ENCODE measurements at regions not wholly inside any gene's neighbourhood (a gene's known extent, or its start where the extent isn't known, plus 50 kb on each side); places are given as distances from the start of the nearest gene placed in this dataset.

DNA sequence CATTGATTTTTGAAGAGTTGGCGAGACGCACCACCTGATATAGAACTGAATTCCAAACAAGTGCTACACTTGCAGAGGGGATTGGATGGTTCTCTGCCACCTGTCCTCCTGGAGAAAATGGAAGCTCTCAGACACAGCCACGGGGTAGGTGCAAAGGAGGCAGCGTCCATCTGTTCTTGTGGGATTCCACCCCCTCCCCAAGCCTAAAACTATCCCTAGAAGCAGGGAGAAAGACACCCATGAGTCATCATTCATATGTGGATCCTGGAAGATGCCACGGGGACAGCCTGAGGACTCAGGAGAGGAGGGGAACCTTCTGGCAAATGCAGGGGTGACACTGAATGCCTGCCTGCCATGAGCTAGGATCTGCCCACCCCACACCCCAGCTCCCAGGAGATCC, 171.3 kb upstream of the CST7 start:
- no peak for DNase-seq (ENCODE audit: low read depth in 2 of 2)

DNA sequence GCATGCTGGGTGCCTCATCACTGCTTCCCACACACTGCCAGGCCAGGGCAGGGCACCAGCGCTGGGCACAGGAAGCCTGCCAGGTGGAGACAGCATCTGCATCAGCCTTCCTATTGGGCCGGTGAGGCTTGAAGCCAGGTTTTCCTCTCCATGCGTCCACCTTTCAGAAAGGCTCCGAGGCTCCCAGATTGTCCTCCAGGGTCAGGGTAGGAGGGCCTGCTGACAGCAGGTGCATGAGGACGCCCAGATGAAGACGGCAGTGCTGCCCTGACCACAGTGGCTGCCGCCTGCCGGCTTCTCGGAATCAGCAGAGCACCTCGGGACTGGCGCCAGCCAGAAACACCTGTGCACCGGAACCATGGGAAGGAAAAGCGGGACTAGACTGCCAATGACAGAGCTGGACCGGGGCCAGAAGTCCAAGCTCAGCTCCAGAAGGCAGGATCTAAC, 170.5 kb upstream of the CST7 start:
- DNase-seq (ENCODE audit: low read depth in 2 of 2), result no peak

DNA sequence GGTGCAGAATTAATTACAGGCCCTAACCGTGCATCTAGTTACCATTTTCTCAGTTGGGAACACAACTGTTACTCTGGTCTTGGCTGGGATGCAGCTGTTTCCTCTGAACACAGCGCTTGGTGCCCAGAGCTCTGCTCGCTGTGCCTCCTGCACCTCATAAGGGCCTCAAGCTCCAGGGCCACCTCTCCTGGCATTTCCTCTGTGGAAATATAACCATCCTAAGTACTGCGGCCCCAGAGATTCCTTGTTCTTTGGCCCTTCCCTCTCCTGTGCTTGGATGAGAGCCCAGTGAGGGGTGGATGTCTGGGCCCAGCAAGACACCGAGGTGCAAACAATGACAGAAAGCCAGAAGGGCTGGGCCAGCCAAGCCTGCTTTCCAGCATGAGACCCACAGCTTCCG, 169.9 kb upstream of the CST7 start:
- DNase-seq (ENCODE audit: low read depth in 2 of 2), result no peak

DNA sequence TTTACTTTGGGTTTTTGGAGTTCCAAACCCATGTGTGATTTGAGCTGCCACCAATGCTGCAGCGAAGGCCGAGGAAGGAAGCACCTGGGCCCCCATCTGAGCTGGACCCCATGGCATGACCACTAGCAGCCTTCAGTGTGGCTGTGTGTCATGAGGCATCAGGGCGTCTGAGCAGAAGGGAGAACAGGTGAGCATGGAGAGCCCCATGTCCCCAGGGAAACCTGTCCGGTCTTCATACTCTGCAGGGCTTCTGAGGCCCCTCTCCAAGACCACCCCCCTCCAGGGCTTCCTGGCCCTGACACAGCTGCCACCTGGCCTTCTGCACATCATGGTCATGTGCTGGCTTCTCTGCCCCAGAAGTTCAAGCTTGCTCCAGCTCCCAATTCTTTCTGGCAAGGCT, 169.1 kb upstream of the CST7 start:
- DNase-seq (ENCODE audit: low read depth in 2 of 2), result no peak

DNA sequence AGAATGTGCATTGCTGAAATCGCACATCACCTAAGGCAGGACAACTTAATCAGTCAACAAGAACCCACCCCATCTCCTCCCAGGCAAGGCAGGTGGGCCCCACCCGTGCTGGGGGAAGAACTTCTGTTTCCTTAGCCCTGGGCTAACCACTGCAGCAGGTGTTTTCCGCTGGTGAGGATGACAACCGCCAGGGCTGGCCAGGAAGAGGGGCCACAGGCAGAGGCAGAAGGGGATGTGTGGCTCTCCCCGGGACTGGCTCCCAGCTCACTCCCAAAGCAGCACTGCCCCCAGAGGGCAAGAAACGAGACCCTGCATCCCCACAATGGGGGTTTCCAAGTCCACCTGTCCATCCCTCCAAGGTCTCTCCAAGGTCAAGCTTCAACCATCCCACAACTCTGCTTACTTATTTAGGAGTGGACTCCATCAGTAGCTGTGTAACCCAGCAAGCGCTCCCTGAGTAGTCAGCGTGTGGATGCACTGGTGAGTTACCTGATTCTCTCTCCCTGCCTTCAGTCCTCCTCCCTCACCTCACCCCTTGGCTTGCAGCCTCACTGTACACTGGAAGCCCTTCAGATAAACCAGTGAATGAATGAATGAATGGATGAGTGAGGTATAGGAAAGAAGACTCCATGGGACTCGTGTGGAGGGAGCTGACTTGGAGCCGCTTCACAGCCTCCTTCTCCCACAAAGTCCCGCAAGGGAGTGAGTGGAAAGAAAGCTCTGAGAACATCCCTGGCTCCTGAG, 168.2 kb upstream of the CST7 start:
- no peak for DNase-seq (ENCODE audit: low read depth in 2 of 2)

DNA sequence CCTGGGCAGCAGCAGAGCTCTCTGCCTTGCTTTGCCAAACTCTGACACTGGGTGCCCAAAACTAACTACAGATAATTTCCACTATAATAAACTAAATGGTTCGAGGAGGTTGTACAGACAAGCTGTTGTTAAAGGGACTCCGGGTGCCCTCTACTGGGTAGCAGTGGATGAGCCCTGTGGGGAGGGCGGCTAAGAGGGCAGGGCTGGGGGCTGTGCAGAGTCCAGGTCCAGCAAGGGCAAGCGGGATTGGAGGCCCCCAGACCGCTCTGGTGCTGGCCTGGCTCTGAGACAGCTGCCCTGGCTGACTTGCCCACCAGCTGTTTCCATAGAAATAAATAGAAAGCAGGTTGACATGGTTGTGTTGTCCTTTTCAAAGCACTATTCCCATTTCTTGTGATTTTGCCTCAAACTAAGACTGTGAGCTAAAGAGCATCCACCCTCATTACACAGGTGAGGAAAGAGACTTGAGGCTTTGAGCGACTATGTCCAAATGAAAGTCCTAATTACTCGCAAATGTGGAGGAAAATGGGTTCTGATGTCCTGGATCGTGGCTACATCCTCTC, 167.6 kb upstream of the CST7 start:
- no peak for DNase-seq (ENCODE audit: low read depth in 2 of 2)

DNA sequence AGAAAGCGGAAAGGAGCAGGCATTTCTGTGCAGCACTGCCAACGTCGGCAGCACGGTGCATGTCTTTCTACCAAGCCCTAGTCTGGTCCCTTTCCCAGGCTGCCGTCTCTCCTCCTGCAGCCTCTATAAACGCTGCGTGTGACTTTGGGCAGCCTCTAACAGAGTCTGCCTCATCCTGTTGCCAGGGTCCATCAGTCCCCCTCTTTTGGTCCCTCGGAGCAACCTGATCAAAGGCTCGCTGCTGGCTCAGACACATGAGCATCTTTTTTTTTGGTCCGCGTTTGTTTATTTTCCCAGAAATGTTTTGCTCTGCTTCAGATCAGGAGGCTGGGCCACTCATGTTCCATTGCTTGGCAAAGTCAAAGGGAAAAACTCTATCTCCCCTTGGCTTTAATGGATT, 166.8 kb upstream of the CST7 start:
- no peak for DNase-seq (ENCODE audit: low read depth in 2 of 2)

DNA sequence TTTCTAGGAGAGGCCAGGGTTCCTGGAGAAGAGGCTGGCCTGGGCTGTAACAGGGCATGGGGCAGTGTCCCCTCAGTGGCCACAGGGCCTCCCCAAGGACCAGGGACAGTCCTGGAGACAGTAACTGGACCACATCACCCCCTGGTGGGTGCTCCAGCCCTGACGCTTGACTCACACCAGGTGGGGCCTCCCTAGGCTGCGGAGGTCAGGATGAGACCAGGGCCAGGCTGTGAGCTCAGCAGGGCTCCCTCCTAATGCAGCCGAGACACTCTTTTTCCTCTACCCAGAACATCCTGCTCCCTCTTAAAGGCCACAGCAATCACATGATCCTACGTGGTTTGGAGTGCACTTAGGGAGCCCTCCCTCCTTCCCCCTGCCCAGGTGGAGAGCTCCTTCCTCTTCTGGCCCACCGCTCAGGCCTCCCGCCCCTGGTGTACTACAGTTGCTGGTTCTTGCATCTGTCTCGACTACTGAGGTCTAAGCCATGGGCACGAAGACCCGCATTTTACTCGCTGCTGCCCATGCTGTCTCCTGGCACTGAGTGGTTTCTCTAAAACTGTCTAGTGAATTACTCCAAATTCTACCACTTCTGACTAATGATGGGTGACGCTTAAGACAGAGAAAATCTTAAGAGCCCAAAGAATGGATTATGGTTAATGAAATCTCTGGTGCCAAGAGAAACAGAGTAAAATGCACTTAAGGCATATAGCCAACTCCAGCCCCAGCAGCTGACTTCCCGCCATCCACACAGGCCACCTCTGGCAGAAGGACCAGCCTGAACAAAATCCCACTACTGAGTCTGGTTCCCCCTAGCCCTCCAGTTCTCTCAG, 166.1 kb upstream of the CST7 start:
- DNase-seq (ENCODE audit: low read depth in 2 of 2), result no peak

DNA sequence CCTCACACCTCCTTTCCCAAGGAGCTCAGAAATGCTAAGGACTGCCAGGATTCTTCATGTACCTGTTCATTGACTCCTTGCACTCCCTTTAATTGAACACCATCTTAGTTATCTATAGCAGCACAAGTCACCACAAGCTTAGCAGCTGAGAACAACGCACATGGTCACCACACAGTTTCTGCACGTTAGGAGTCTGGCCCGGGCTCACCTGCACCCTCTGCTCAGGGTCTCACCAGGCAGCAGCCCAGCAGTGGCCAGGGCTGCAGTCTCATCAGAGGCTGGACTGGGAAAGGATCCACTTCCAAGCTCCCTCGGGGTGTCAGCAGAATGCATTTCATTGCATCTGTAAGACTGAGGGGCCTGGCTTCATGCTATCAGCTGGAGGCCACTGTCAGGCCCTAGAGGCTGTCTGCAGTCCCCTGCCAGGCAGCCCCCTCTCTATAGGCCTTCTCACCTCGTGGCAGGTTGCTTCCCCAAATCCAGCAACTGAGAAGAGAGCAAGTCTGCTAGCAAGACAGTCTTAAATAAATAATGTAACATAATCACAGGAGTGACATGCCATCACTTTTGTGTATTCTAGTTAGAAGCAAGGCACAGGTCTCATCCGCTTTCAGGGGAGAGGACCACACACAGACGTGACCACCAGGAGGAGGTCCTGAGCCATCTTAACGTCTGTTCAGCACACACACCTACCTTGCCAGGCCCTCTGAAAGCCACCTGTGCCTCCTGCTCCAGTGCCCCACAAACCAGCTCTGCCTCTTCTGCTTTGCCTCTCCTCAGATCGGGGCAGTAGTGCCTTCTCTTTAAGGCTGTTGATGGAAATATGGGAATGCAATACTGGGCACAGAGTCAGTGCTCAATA, 165.2 kb upstream of the CST7 start:
- no peak for DNase-seq (ENCODE audit: low read depth in 2 of 2)

DNA sequence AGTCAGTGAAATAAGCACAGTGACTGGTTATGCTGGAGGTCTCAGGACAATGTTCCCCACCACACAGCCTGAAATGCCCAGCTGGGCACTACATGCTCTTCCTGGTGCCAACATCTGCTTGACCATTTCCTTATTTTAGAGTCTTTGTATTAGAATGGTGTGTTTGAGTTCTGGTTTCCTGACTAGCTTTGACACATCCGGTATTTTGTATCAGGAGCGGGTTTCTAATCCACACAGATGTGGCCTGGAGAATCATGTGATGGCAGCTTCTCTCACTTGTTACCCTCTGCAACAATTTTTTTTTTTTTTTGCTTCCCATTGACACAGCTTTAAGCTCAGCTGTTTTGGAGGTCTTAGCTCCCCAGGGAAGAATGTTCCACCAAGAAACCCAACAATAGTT, 164.5 kb upstream of the CST7 start:
- DNase-seq (ENCODE audit: low read depth in 2 of 2), result no peak

DNA sequence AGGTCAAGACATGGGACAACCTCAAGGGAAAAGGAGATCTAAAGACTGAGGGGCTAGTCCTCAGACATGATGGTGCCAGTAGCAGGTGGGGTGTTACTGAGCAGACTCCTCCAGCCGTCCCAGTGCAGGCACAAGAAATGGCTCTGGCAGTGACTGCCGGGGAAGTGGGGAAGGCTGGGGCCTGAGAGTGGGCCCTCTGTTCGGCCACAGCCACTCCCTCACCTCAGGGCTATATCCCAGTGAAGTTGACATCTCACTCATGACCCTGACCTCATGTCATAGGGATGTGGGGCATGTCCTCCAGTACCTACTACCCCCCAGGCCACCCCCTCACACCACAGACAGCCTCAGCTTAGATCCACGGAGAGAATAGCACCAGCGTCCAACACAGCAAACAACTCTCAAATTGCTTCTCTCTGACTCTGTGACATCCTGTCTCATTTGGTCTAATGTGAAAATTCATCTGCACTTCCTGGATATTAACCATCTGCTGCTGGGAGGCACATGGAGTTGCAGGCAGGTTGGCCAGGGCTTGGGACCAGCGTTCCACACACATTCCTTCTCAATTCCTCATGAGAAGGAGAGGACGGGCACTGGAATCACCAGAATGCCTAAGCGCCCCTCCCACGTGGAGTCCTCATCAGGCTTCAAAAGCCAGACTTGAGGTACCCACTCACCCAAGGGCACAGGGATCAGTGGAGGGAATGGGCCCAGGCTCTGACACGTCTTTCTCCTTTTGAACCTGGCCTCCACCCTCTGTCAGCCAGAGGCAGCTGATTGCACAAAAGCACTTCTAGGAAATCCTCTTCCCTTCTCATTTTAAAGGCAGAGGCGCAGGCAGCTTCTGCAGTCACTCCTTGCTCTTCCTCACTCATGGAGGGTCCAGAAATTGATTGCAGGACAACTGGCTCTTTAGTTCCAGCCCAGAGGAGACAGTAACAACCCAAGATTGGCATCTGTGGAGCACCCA, 163.6 kb upstream of the CST7 start:
- no peak for DNase-seq (ENCODE audit: low read depth in 2 of 2)

DNA sequence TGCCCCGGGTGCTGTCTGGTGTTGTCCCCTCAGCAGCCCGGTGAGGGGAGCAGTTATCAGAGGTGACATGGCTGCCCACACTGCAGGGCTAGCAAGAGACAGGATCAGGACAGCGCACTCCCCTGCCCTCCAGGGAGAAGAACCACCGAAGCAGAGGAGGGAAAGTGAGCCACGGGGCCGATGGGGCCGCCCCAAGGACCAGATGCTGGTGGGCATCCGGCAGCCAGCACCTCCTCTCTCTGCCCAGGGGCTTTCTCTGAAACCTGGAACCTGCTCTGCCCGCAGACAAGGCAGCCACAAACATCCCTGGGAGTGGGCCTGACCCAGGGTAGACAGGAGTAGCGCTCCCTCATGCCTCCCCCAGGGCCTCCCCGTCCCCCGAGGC, 163.0 kb upstream of the CST7 start:
- no peak for DNase-seq (ENCODE audit: low read depth in 2 of 2)

DNA sequence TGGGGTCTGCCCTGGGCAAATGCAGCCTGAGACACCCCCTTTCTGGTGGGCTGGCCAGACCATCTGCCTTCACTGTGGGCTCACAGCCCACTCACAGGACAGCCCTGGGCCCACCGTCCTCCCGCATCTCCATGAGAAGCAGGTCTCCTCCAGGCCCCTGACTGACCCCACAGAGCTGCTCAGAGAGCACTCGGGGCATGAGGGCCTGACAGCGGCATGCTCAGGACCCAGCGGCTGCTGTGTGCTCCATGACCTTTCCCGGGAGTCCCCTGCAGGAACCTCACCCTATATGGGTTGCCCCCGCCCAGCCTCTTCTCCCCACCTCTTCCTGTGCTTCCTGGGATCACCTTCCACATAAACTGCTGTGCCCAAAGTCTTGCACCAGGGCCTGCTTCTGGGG, 162.4 kb upstream of the CST7 start:
- no peak for DNase-seq (ENCODE audit: low read depth in 2 of 2)

DNA sequence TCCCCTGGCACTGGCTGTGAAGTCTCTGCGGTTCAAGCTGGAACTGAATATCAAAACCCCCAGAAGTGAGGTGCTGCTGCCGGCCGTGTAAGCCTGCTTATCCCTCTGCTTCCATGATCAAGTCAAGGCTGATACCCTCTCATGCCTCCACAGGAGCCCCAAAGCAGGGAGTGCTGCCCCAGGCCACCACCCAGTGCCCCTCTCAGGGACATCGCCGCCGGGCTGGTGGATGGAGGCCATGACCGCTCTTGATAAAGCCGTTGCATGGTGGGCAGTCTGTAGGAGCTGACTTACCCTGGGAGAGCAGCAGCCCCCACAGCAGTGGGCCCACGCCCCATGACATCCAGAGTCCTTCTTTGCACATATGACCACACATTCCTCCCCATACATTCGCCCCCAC, 162.0 kb upstream of the CST7 start:
- DNase-seq (ENCODE audit: low read depth in 2 of 2), result no peak

DNA sequence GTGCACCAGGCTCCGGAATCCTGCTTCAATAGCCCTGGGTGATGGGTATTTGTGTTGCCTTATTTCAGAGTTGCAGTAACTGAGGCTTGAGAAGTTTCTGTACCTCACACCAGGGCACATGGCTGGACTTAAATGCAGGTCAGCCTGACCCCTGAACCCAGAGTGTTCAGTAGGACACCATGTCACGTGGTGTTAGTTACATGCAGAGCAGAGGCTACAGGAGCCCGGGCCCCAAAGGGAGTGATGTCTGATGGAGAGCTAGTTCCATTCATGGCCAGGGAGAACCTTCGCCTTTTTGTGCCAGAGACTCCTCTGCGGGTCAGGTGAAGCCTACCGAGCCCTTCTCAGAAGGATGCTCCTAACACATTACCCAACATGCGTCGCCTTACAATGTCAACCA, 161.4 kb upstream of the CST7 start:
- no peak for DNase-seq (ENCODE audit: low read depth in 2 of 2)

DNA sequence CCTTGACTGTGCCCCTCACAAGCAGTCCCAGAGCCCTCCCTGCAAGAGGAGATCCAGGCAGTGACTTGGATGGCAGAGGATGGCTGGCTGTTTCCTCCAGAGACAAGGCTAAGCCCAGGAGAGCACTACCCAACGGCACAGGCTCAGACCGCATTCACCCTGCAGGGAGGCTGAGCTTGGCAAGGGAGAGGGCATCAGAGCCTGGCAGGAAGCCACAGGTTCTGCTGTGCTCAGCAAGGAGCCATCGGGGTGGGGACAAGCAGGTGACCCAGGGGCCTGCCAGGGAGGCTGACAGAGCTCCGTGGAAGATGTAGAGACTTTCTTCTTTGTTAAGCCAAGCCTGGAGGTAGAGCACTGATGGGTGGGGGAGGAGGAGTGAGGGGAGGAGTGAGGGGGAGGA, 159.2 kb upstream of the CST7 start:
- no peak for DNase-seq (ENCODE audit: low read depth in 2 of 2)

DNA sequence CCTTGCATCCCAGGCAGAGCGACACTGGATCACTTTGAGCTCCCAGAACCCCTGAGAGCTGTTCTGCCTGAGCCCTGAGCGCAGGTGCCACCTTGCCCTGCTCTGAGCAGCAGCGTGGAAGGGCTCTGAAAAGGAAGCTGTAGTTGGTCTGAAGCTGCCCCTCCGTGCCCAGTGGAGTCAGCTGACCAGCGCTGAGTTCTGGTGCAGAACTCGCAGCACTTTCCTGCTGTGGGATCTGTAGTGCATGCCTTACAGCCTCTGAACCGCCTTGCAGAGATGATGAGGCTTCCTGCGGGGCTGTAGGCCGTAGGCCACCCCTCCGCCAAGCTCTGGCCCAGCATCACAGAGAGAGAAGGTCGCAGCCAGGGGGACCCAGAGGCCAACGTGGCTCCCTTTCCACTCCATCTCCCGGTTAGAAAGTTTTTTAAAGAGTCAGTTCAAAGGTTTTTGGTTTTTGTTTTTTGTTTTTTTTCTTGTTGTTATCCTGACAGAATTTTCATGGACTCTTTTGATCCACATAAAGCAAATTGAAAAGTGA, 158.3 kb upstream of the CST7 start:
- DNase-seq (ENCODE audit: low read depth in 2 of 2), result no peak

DNA sequence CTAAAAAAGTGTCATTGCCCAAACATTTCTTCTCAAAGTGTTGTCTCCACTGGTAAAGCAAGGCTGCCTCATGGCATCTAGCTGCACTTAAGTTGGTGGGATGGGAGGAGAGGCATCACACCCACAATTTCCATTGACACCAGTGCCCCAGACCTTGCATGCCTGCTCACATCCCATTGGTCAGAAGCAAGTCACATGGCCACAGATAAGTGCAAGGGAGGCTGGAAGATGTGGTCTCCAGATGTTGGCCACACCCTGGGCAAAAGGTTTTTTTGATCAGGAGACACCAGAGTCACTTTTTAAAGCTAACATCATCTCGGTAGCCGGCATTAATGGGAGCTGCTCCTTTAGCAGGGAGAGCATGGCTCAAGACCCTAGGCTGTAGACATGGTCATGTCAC, 157.1 kb upstream of the CST7 start:
- no peak for DNase-seq (ENCODE audit: low read depth in 2 of 2)

DNA sequence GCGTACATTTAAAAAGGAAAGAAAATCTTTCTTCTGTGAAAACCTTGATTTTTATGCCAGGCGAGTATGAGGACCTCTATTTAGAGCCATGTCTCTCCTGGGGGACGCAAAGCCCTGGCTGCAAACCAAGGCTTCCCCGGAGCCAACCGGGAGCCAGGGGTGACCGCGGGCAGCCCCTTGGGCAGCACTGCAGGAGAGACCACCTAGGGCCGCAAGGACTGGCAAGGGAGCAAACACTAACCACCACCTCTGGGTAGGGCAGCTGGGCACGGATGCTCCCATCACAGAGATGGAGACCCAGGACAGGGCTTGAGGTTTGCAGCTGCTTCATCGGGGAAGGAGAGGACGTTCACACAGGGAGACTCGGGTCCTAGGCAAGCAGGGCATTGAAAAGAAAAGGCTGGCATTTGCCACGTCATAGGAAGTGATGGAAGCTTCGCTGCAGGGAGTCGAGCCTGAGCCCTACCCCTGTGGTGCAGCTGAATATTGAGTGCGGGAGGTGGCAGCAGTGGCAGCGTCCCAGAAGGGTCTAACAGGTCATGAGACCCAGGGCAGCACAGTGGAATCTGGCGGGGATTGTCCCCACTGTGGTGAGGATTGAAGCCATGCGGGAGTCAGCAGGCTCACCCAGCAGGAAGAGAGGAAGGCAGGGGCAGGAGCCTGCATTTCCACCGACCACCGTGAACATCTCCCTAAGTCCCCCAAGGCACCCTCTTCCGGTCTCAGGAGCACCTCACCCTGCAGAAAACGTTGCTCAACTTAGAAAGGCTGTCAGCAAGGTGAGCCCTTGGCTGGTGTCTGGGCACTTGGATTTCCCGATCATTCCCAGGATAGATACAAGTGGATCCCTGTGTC, 156.2 kb upstream of the CST7 start:
- no peak for DNase-seq (ENCODE audit: low read depth in 2 of 2)
